A673 (cell line): ENCODE measurements at regions not wholly inside any gene's neighbourhood (a gene's known extent, or its start where the extent isn't known, plus 50 kb on each side); places are given as distances from the start of the nearest gene placed in this dataset.

Experiments
- CTCF ChIP-seq: fragments of 300-800, 200-600 bp; sonication (generic); conservative IDR thresholded peaks from 2 replicates; pipeline ENCODE4 v1.5.1; 2017; ENCODE audit warnings: low read depth, mild to moderate bottlenecking, antibody characterized with exemption, low read length, moderate library complexity, mixed read lengths
- EZH2 ChIP-seq: fragments of 200-600 bp; sonication (generic); IDR thresholded peaks from 2 replicates; pipeline ENCODE4 v1.6.1; 2017; ENCODE audit warnings: borderline replicate concordance, low read depth, mild to moderate bottlenecking, mixed read lengths, antibody characterized with exemption, low read length; ENCODE audit not compliant: poor library complexity, severe bottlenecking

- TF ChIP-seq CTCF (no peak), EZH2 (no peak)
Measured at GRCh38 chr6:101284131-101284530, 109.4 kb upstream of the GRIK2 start.
